Trophoblast cell (in vitro differentiated cells and primary cell): ENCODE measurements at regions not wholly inside any gene's neighbourhood (a gene's known extent, or its start where the extent isn't known, plus 50 kb on each side); places are given as distances from the start of the nearest gene placed in this dataset.

Source experiments
- DNase-seq, 2 donors: peaks; one replicate each; pipeline ENCODE4 v3.0.0-alpha.2; 2016
- H2AFZ ChIP-seq: 2 replicates; pipeline ENCODE4 v1.6.1; 2013; ENCODE audit warnings: low read length, moderate library complexity, mild to moderate bottlenecking; ENCODE audit not compliant: insufficient read depth, poor library complexity
- H2AK5ac ChIP-seq: 2 replicates; pipeline ENCODE4 v1.6.1; 2013; ENCODE audit warnings: mild to moderate bottlenecking, low read length
- H2BK120ac ChIP-seq: 2 replicates; pipeline ENCODE4 v1.6.1; 2013; ENCODE audit warnings: low read length, mild to moderate bottlenecking, moderate library complexity; ENCODE audit not compliant: insufficient read depth, poor library complexity
- H2BK12ac ChIP-seq: 2 replicates; pipeline ENCODE4 v1.6.1; 2013; ENCODE audit warnings: mild to moderate bottlenecking, low read length, moderate library complexity
- H2BK5ac ChIP-seq: 2 replicates; pipeline ENCODE4 v1.6.1; 2013; ENCODE audit warnings: low read length, low read depth, moderate library complexity, mild to moderate bottlenecking; ENCODE audit not compliant: poor library complexity
- H3K14ac ChIP-seq: 2 replicates; pipeline ENCODE4 v1.6.1; 2013; ENCODE audit warnings: mild to moderate bottlenecking, low read length
- H3K18ac ChIP-seq: 2 replicates; pipeline ENCODE4 v1.6.1; 2013; ENCODE audit warnings: mild to moderate bottlenecking, low read length
- H3K23ac ChIP-seq: 2 replicates; pipeline ENCODE4 v1.6.1; 2013; ENCODE audit warnings: low read length
- H3K27ac ChIP-seq: 2 replicates; pipeline ENCODE4 v1.5.1; 2013; ENCODE audit warnings: low read depth, mild to moderate bottlenecking, inconsistent platforms, low read length, moderate library complexity
- H3K27me3 ChIP-seq: 2 replicates; pipeline ENCODE4 v1.6.1; 2013; ENCODE audit warnings: inconsistent platforms, mild to moderate bottlenecking, low read length, moderate library complexity; ENCODE audit not compliant: insufficient read depth
- H3K36me3 ChIP-seq, 2 experiments: 1 replicate in 1 of 2; 2 replicates in 1 of 2; pipeline ENCODE4 v1.6.1; 2013; ENCODE audit warnings: low read length in 2 of 2, mild to moderate bottlenecking in 2 of 2, moderate library complexity in 1 of 2; ENCODE audit not compliant: insufficient read depth in 2 of 2, control insufficient read depth in 1 of 2
- H3K4ac ChIP-seq: 2 replicates; pipeline ENCODE4 v1.6.1; 2013; ENCODE audit warnings: low read depth, mild to moderate bottlenecking, low read length, moderate library complexity
- H3K4me1 ChIP-seq, 2 experiments: 1 replicate in 1 of 2; 2 replicates in 1 of 2; pipeline ENCODE4 v1.6.1; 2013; ENCODE audit warnings: low read length in 2 of 2, mild to moderate bottlenecking in 2 of 2, moderate library complexity in 1 of 2; ENCODE audit not compliant: insufficient read depth in 2 of 2, control insufficient read depth in 1 of 2
- H3K4me2 ChIP-seq: 2 replicates; pipeline ENCODE4 v1.6.1; 2013; ENCODE audit warnings: inconsistent platforms, mild to moderate bottlenecking, low read length, moderate library complexity
- H3K4me3 ChIP-seq: 2 replicates; pipeline ENCODE4 v1.5.1; 2013; ENCODE audit warnings: mild to moderate bottlenecking, low read depth, low read length, inconsistent platforms
- H3K79me1 ChIP-seq: one replicate; pipeline ENCODE4 v1.6.1; 2013; ENCODE audit warnings: low read length
- H3K79me2 ChIP-seq: 2 replicates; pipeline ENCODE4 v1.6.1; 2013; ENCODE audit warnings: low read length, mild to moderate bottlenecking; ENCODE audit not compliant: control insufficient read depth, insufficient read depth, poor library complexity
- H3K9ac ChIP-seq: 2 replicates; pipeline ENCODE4 v1.6.1; 2013; ENCODE audit warnings: mild to moderate bottlenecking, low read length
- H3K9me3 ChIP-seq: 2 replicates; pipeline ENCODE4 v1.6.1; 2013; ENCODE audit warnings: low read depth, mild to moderate bottlenecking, control low read depth, inconsistent platforms, low read length; ENCODE audit not compliant: insufficient read depth
- H4K12ac ChIP-seq: 2 replicates; pipeline ENCODE4 v1.6.1; 2013; ENCODE audit warnings: low read depth, mild to moderate bottlenecking, low read length, moderate library complexity
- H4K8ac ChIP-seq: 2 replicates; pipeline ENCODE4 v1.6.1; 2013; ENCODE audit warnings: low read depth, mild to moderate bottlenecking, low read length, moderate library complexity
- H4K91ac ChIP-seq: one replicate; pipeline ENCODE4 v1.6.1; 2013; ENCODE audit warnings: low read depth, mild to moderate bottlenecking, low read length, moderate library complexity
- WGBS: extraction: QIAGEN DNeasy Blood & Tissue Kit; methylation state at CpG from one replicate; pipeline ENCODE4 v1.1.7; 2013; ENCODE audit warnings: missing lambda C conversion rate; ENCODE audit not compliant: insufficient read length, insufficient coverage; ENCODE audit errors: extremely low coverage; 5-methylcytosine and 5-hydroxymethylcytosine counted together

GRCh38 chr16:50861970-50862411 is 120.1 kb downstream of the CYLD start:
- no peaks in the 10 kb centered on the region for H3K36me3 ChIP-seq
- no peak overlapping the region for H3K23ac ChIP-seq
- no CpG with 5 or more reads among the region's 4 CpGs for WGBS
- no peak overlapping the region for H2BK12ac ChIP-seq
- H2BK5ac ChIP-seq: no peak overlapping the region
- H4K12ac ChIP-seq: no peak overlapping the region
- no peak overlapping the region for H3K4me2 ChIP-seq
- no peak overlapping the region for H4K91ac ChIP-seq
- no peak overlapping the region for H3K14ac ChIP-seq
- no peaks in the 10 kb centered on the region for H3K9me3 ChIP-seq
- no peak overlapping the region for H3K9ac ChIP-seq
- H3K27ac ChIP-seq: no peak overlapping the region
- H3K27me3 ChIP-seq: no peaks in the 10 kb centered on the region
- no peak overlapping the region for H2AK5ac ChIP-seq
- no peak overlapping the region for H3K4ac ChIP-seq
- no peaks in the 10 kb centered on the region for H3K4me1 ChIP-seq
- no peak overlapping the region for H3K4me3 ChIP-seq
- H3K18ac ChIP-seq: no peak overlapping the region
- H3K79me2 ChIP-seq: no peaks in the 10 kb centered on the region
- no peaks in the 10 kb centered on the region for H3K79me1 ChIP-seq
- no peak overlapping the region for H2AFZ ChIP-seq
- no peak overlapping the region for H2BK120ac ChIP-seq
- no peak overlapping the region for H4K8ac ChIP-seq
- DNase-seq: no peak

GRCh38 chr16:50861451-50861850 is 119.6 kb downstream of the CYLD start:
- H4K8ac ChIP-seq: no peak overlapping the region
- no peak overlapping the region for H4K12ac ChIP-seq
- no peaks in the 10 kb centered on the region for H3K79me1 ChIP-seq
- H3K4me3 ChIP-seq: no peak overlapping the region
- H4K91ac ChIP-seq: no peak overlapping the region
- H3K14ac ChIP-seq: no peak overlapping the region
- H3K27ac ChIP-seq: no peak overlapping the region
- WGBS: no CpG with 5 or more reads among the region's 4 CpGs
- no peak overlapping the region for H3K9ac ChIP-seq
- H3K4me1 ChIP-seq: no peaks in the 10 kb centered on the region
- H2BK12ac ChIP-seq: no peak overlapping the region
- no peak overlapping the region for H2AFZ ChIP-seq
- H3K36me3 ChIP-seq: no peaks in the 10 kb centered on the region
- H3K79me2 ChIP-seq: no peaks in the 10 kb centered on the region
- no peaks in the 10 kb centered on the region for H3K9me3 ChIP-seq
- DNase-seq: no peak
- H3K18ac ChIP-seq: no peak overlapping the region
- no peak overlapping the region for H3K23ac ChIP-seq
- H3K4ac ChIP-seq: no peak overlapping the region
- no peak overlapping the region for H2BK120ac ChIP-seq
- H2AK5ac ChIP-seq: no peak overlapping the region
- no peak overlapping the region for H2BK5ac ChIP-seq
- H3K4me2 ChIP-seq: no peak overlapping the region
- H3K27me3 ChIP-seq: no peaks in the 10 kb centered on the region

GRCh38 chr16:50859628-50860360 is 117.9 kb downstream of the CYLD start:
- Histone ChIP-seq H3K36me3 (no peaks in the 10 kb centered on the region), H3K4me3 (no peak overlapping the region), H3K27me3 (no peaks in the 10 kb centered on the region), H3K4me1 (no peaks in the 10 kb centered on the region), H3K14ac (no peak overlapping the region), H3K18ac (no peak overlapping the region), H2AFZ (no peak overlapping the region), H3K27ac (no peak overlapping the region), H4K12ac (no peak overlapping the region), H2BK12ac (no peak overlapping the region), H3K9me3 (no peaks in the 10 kb centered on the region), H2AK5ac (no peak overlapping the region), H3K4me2 (no peak overlapping the region), H4K91ac (no peak overlapping the region), H3K9ac (no peak overlapping the region), H4K8ac (no peak overlapping the region), H2BK5ac (no peak overlapping the region), H2BK120ac (no peak overlapping the region), H3K4ac (no peak overlapping the region), H3K23ac (no peak overlapping the region), H3K79me2 (no peaks in the 10 kb centered on the region), H3K79me1 (no peaks in the 10 kb centered on the region)
- no peak for DNase-seq
- WGBS: no CpG with 5 or more reads among the region's 12 CpGs

GRCh38 chr16:50858877-50859627 is 117.2 kb downstream of the CYLD start:
- Histone ChIP-seq H4K12ac (no peak overlapping the region), H3K27me3 (no peaks in the 10 kb centered on the region), H3K36me3 (no peaks in the 10 kb centered on the region), H2BK5ac (no peak overlapping the region), H2BK120ac (no peak overlapping the region), H3K4ac (no peak overlapping the region), H2AFZ (no peak overlapping the region), H3K4me3 (no peak overlapping the region), H3K9me3 (no peaks in the 10 kb centered on the region), H3K27ac (no peak overlapping the region), H2BK12ac (no peak overlapping the region), H3K4me2 (no peak overlapping the region), H3K79me1 (no peaks in the 10 kb centered on the region), H3K23ac (no peak overlapping the region), H3K4me1 (no peaks in the 10 kb centered on the region), H2AK5ac (no peak overlapping the region), H3K9ac (no peak overlapping the region), H3K18ac (no peak overlapping the region), H4K8ac (no peak overlapping the region), H4K91ac (no peak overlapping the region), H3K79me2 (no peaks in the 10 kb centered on the region), H3K14ac (no peak overlapping the region)
- no peak for DNase-seq
- WGBS: no CpG with 5 or more reads among the region's 10 CpGs
